ENCODE measurements at regions not wholly inside any gene's neighbourhood (a gene's known extent, or its start where the extent isn't known, plus 50 kb on each side); places are given as distances from the start of the nearest gene placed in this dataset.

DNA sequence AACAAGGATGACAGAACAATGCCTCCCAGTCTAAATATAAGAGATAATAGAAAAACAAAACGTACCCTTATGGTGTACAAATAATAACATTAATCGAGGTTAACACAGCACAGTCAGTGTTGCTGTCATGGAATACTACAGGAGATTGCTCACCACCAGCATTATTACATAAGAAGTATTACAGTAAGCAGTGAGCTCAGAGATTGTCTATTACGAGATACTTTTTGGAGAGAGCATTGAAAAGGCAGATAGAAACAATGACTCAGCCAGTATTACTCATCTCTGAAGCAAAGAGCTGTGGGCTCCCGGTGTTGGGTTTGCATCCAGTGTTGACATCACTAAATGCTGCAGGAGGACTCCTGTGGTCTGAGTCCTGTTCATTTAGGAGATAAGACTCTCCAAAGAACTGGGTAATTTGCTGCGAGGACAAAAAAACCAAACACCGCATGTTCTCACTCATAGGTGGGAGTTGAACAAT lies 191.9 kb upstream of the SEMA6A start (continued):
- TF ChIP-seq SRF (IDR thresholded peaks at IDR 0.05; ENCODE audit: low read depth in 2 of 2, low read length in 2 of 2) (peak in 1 of 2 experiments; percentile 43; a peak in 1 of 4 replicates), NKRF (conservative IDR thresholded peaks at IDR 0.05) (no peak), SP1 (IDR thresholded peaks at IDR 0.05; ENCODE audit: low read depth, low read length) (no peak), BACH1 (IDR thresholded peaks at IDR 0.05; ENCODE audit: borderline replicate concordance) (peak; percentile 96), ZNF687 (IDR thresholded peaks at IDR 0.05) (peak; percentile 42; the same call in 1 of the 2 replicates), RFX5 (IDR thresholded peaks at IDR 0.05; ENCODE audit: low read depth, low read length) (peak; percentile 50; the same call in 1 of the 2 replicates), EED (IDR thresholded peaks at IDR 0.05; ENCODE audit: low read depth) (peak; percentile 94), IKZF2 (IDR thresholded peaks at IDR 0.05) (peak; percentile 91 to 92), ZSCAN29 (IDR thresholded peaks at IDR 0.05) (peak; percentile 63; the same call in 1 of the 2 replicates), GABPA (IDR thresholded peaks at IDR 0.05; ENCODE audit: low read depth) (peak; percentile 70; the same call in 1 of the 2 replicates), CEBPB (IDR thresholded peaks at IDR 0.05; ENCODE audit: borderline replicate concordance in 1 of 2, low read depth in 2 of 2, low read length in 2 of 2) (peak in 1 of 2 experiments; percentile 83; a peak in 1 of 4 replicates), JUND (IDR thresholded peaks at IDR 0.05; ENCODE audit: low read depth, low read length) (0 out of 2 replicates have a peak, but pooled peaks have one; percentile 43), IKZF1 (conservative IDR thresholded peaks at IDR 0.05) (peak; percentile 88), STAT1 (conservative IDR thresholded peaks at IDR 0.05) (no peak), IRF4 (IDR thresholded peaks at IDR 0.05; ENCODE audit: low read depth, low read length) (peak; percentile 68; the same call in 1 of the 2 replicates), SUZ12 (IDR thresholded peaks at IDR 0.05; ENCODE audit: unreplicated experiment) (no peak)

Measured in GM12878 (cell line).